OCI-LY7 (cell line): ENCODE measurements at regions not wholly inside any gene's neighbourhood (a gene's known extent, or its start where the extent isn't known, plus 50 kb on each side); places are given as distances from the start of the nearest gene placed in this dataset.

Experiments
- BruUV-seq: library from RNA; stranded (reverse); fragments of 400-500 nt; replicated peaks from 2 replicates; lab custom pipeline; 2021; lab: Mats Ljungman, UMichigan
- CTCF ChIA-PET: fragments of 300-600 bp; sonication (Branson Sonifier 250); formaldehyde crosslinking; loops from one replicate; lab custom pipeline; 2022; ENCODE audit warnings: antibody characterized with exemption; ENCODE audit not compliant: unreplicated experiment; lab: Charles Lee
- POLR2A ChIA-PET: fragments of 300-600 bp; sonication (Branson Sonifier 250); formaldehyde crosslinking; loops from one replicate; lab custom pipeline; 2022; ENCODE audit warnings: antibody characterized with exemption; lab: Charles Lee
- DNase-seq: peaks from one replicate; pipeline ENCODE4 v3.0.0-alpha.2; 2015; ENCODE audit warnings: low spot score
- H2AFZ ChIP-seq: fragments of 200-600 bp; sonication (generic), shearing (Covaris generic); 2 replicates; pipeline ENCODE4 v1.6.1; 2014; ENCODE audit warnings: mild to moderate bottlenecking, antibody characterized with exemption, low read length, moderate library complexity
- H3K27ac ChIP-seq: fragments of 200-600 bp; sonication (generic); 2 replicates; pipeline ENCODE4 v1.5.1; 2014; ENCODE audit warnings: mixed run types, low read depth, mild to moderate bottlenecking, moderate library complexity, low read length, inconsistent platforms; ENCODE audit not compliant: poor library complexity, severe bottlenecking
- H3K36me3 ChIP-seq: fragments of 200-600 bp; sonication (generic); 2 replicates; pipeline ENCODE4 v1.6.1; 2014; ENCODE audit warnings: mild to moderate bottlenecking, antibody characterized with exemption, low read length, moderate library complexity, mixed read lengths; ENCODE audit not compliant: insufficient read depth
- H3K4me1 ChIP-seq: fragments of 200-600 bp; sonication (generic); 2 replicates; pipeline ENCODE4 v1.5.1; 2014; ENCODE audit warnings: mild to moderate bottlenecking, low read length; ENCODE audit not compliant: insufficient read depth, poor library complexity, severe bottlenecking
- H3K4me2 ChIP-seq: fragments of 200-600 bp; sonication (generic); 2 replicates; pipeline ENCODE4 v1.6.1; 2014; ENCODE audit warnings: mild to moderate bottlenecking, low read length
- H3K4me3 ChIP-seq: fragments of 200-600 bp; sonication (generic); 2 replicates; pipeline ENCODE4 v1.5.1; 2014; ENCODE audit warnings: mild to moderate bottlenecking, low read depth, low read length; ENCODE audit not compliant: poor library complexity, severe bottlenecking
- H3K79me2 ChIP-seq: fragments of 200-600 bp; sonication (generic); 2 replicates; pipeline ENCODE4 v1.6.1; 2016; ENCODE audit warnings: low read depth, mild to moderate bottlenecking, low read length, moderate library complexity, mixed read lengths; ENCODE audit not compliant: insufficient read depth
- H3K9me2 ChIP-seq: fragments of 200-600 bp; sonication (generic); 2 replicates; pipeline ENCODE4 v1.6.1; 2016; ENCODE audit warnings: mild to moderate bottlenecking, low read length, mixed read lengths; ENCODE audit not compliant: insufficient read depth
- H3K9me3 ChIP-seq: fragments of 200-600 bp; sonication (generic); 2 replicates; pipeline ENCODE4 v1.6.1; 2014; ENCODE audit warnings: mild to moderate bottlenecking, mixed run types, low read length, mixed read lengths
- H4K20me1 ChIP-seq: fragments of 200-600 bp; sonication (generic); 2 replicates; pipeline ENCODE4 v1.6.1; 2014; ENCODE audit warnings: mild to moderate bottlenecking, antibody characterized with exemption, low read length, moderate library complexity, mixed read lengths; ENCODE audit not compliant: insufficient read depth
- EZH2phosphoT487 ChIP-seq: fragments of 200-600 bp; sonication (generic); IDR thresholded peaks from 2 replicates; pipeline ENCODE4 v1.6.1; 2018; ENCODE audit warnings: low read depth, borderline replicate concordance, mild to moderate bottlenecking, mixed run types, antibody characterized with exemption, low read length, moderate library complexity, mixed read lengths
- intact Hi-C: fragments of 100-400 bp; cut with micrococcal nuclease; formaldehyde crosslinking; loops from one replicate; pipeline ENCODE4 v1.10.0; 2022; ENCODE audit not compliant: unreplicated experiment
- TF ChIP-seq, protein P1 (sequence below): fragments of 200-600 bp; sonication (generic); conservative IDR thresholded peaks from 2 replicates; pipeline ENCODE4 v1.5.1; 2014; ENCODE audit warnings: mild to moderate bottlenecking, antibody characterized with exemption, low read length, moderate library complexity, mixed read lengths

DNA sequence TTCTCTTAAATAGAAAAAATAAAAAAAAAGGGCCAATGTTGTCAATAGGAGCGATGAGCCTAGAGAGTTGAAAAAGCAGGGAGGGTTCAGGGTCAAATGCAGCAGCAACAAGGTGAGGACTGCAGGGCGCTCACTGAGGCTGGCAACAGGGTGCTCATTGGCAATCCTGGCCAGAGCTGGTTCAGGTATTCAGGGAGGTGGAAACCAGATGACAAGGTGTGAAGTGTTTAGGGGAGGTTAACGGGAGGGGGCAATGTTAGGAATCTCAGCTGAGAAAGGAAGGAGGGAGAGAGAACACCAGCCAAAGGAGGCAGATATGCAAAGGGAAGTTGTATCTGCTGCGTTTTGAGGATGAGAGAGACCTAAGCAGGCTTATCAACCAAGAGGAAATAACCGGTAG lies 129.8 kb upstream of the DAB1 start:
- Histone ChIP-seq H4K20me1 (no peaks in the 10 kb centered on the region), H3K36me3 (no peaks in the 10 kb centered on the region), H3K4me3 (no peak overlapping the region), H3K4me1 (no peaks in the 10 kb centered on the region), H3K9me2 (no peaks in the 10 kb centered on the region), H3K79me2 (no peaks in the 10 kb centered on the region), H3K4me2 (no peak overlapping the region), H3K27ac (no peak overlapping the region), H2AFZ (no peak overlapping the region), H3K9me3 (no peaks in the 10 kb centered on the region)
- intact Hi-C loops = no loop called here
- no TSS peak for BruUV-seq
- no peak for TF ChIP-seq EZH2phosphoT487
- TF ChIP-seq, protein P1, sequence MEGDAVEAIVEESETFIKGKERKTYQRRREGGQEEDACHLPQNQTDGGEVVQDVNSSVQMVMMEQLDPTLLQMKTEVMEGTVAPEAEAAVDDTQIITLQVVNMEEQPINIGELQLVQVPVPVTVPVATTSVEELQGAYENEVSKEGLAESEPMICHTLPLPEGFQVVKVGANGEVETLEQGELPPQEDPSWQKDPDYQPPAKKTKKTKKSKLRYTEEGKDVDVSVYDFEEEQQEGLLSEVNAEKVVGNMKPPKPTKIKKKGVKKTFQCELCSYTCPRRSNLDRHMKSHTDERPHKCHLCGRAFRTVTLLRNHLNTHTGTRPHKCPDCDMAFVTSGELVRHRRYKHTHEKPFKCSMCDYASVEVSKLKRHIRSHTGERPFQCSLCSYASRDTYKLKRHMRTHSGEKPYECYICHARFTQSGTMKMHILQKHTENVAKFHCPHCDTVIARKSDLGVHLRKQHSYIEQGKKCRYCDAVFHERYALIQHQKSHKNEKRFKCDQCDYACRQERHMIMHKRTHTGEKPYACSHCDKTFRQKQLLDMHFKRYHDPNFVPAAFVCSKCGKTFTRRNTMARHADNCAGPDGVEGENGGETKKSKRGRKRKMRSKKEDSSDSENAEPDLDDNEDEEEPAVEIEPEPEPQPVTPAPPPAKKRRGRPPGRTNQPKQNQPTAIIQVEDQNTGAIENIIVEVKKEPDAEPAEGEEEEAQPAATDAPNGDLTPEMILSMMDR = no peak
- ChIA-PET CTCF (no interaction called here), POLR2A (interaction anchor here (0.7 kb wide), 2 partner anchors 19 to 1540 kb away, joined by 4 read pairs; no protein-coding TSS in a partner anchor)
- no peak for DNase-seq

DNA sequence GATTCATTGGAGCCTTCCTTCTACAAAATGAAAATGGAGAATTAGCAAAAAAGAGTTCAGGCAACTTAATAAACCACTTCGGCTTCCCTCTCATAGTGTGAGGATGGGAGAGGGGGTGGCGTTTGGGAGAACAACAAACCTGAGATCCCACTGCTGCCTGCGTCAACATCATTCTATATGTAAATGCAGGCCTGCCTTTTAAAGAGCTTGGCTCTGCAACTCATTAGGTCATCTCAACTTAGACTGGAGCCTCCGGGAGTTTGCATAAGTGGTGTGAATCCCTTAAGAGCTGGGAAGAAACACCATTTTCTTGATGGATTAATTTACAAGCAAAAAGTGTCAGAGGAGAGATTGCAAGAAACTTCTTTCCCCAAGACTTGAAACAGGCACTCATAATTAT lies 127.6 kb upstream of the DAB1 start:
- Histone ChIP-seq H2AFZ (no peak overlapping the region), H4K20me1 (no peaks in the 10 kb centered on the region), H3K27ac (no peak overlapping the region), H3K9me2 (no peaks in the 10 kb centered on the region), H3K79me2 (no peaks in the 10 kb centered on the region), H3K4me1 (no peaks in the 10 kb centered on the region), H3K9me3 (no peaks in the 10 kb centered on the region), H3K36me3 (no peaks in the 10 kb centered on the region), H3K4me2 (no peak overlapping the region), H3K4me3 (no peak overlapping the region)
- no TSS peak for BruUV-seq
- TF ChIP-seq EZH2phosphoT487 = no peak
- TF ChIP-seq, protein P1 = no peak
- ChIA-PET POLR2A (no interaction called here), CTCF (no interaction called here)
- DNase-seq = no peak
- intact Hi-C loops = no loop called here

DNA sequence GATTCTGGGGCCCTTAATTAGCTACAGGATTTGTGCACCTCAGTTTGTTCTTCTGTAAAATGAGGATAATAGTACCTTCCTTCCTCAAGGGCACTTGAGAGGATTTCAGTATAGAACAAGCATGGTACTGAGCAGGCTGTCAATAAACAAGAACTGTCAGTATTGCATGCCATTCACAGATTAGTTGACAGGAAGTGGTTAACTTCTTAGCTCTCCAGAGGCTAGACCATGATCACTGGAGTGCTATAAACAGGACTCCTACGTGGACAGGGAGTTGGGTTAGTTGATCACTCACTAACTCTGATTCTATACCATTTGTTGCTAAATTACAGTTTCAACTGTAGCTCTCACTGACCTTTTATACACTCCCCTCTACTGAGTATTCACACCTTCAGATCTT lies 126.2 kb upstream of the DAB1 start:
- intact Hi-C loops = no loop called here
- no peak for TF ChIP-seq EZH2phosphoT487
- TF ChIP-seq, protein P1 = no peak
- ChIA-PET CTCF (no interaction called here), POLR2A (interaction anchor here (0.6 to 0.8 kb wide), 3 partner anchors 13 to 445 kb away, joined by 3 to 4 read pairs (median 3); no protein-coding TSS in a partner anchor)
- no peak overlapping the region for H3K4me2 ChIP-seq
- no peaks in the 10 kb centered on the region for H3K4me1 ChIP-seq
- no TSS peak for BruUV-seq
- no peaks in the 10 kb centered on the region for H3K9me2 ChIP-seq
- H4K20me1 ChIP-seq = no peaks in the 10 kb centered on the region
- DNase-seq = no peak
- H2AFZ ChIP-seq = no peak overlapping the region
- H3K36me3 ChIP-seq = no peaks in the 10 kb centered on the region
- no peak overlapping the region for H3K4me3 ChIP-seq
- no peak overlapping the region for H3K27ac ChIP-seq
- no peaks in the 10 kb centered on the region for H3K9me3 ChIP-seq
- H3K79me2 ChIP-seq = no peaks in the 10 kb centered on the region
